KMS-11 (cell line): ENCODE measurements at regions not wholly inside any gene's neighbourhood (a gene's known extent, or its start where the extent isn't known, plus 50 kb on each side); places are given as distances from the start of the nearest gene placed in this dataset.

ENCODE experiments used
- H2AFZ ChIP-seq: fragments of 200-600 bp; sonication (generic); 2 replicates; pipeline ENCODE4 v1.6.1; 2016; ENCODE audit warnings: antibody characterized with exemption, mixed run types, low read depth
- H3K27ac ChIP-seq: fragments of 200-600 bp; sonication (generic); 2 replicates; pipeline ENCODE4 v1.6.1; 2016; ENCODE audit warnings: mild to moderate bottlenecking, mixed run types
- H3K27me3 ChIP-seq: fragments of 200-600 bp; sonication (generic); 2 replicates; pipeline ENCODE4 v1.6.1; 2017; ENCODE audit warnings: mild to moderate bottlenecking, low read depth, mixed run types, moderate library complexity; ENCODE audit not compliant: insufficient read depth
- H3K36me3 ChIP-seq: fragments of 200-600 bp; sonication (generic); 2 replicates; pipeline ENCODE4 v1.6.1; 2017; ENCODE audit warnings: mild to moderate bottlenecking, mixed run types; ENCODE audit not compliant: insufficient read depth
- H3K4me1 ChIP-seq: fragments of 200-600 bp; sonication (generic); 2 replicates; pipeline ENCODE4 v1.6.1; 2016; ENCODE audit warnings: mild to moderate bottlenecking, low read depth, mixed run types; ENCODE audit not compliant: poor library complexity, severe bottlenecking
- H3K4me2 ChIP-seq: fragments of 200-600 bp; sonication (generic); 2 replicates; pipeline ENCODE4 v1.7.0; 2016; ENCODE audit warnings: mild to moderate bottlenecking, mixed run types
- H3K4me3 ChIP-seq: fragments of 200-600 bp; sonication (generic); IDR thresholded peaks from 2 replicates; pipeline ENCODE4 v1.6.1; 2017; ENCODE audit warnings: low read depth, low read length, mixed read lengths; ENCODE audit not compliant: insufficient read depth
- H3K79me2 ChIP-seq: fragments of 200-600 bp; sonication (generic); 2 replicates; pipeline ENCODE4 v1.6.1; 2016; ENCODE audit warnings: low read depth, mixed run types; ENCODE audit not compliant: insufficient read depth
- H3K9ac ChIP-seq: fragments of 200-600 bp; sonication (generic); 2 replicates; pipeline ENCODE4 v1.6.1; 2016; ENCODE audit warnings: mild to moderate bottlenecking, mixed run types
- H4K20me1 ChIP-seq: fragments of 200-600 bp; sonication (generic); 2 replicates; pipeline ENCODE4 v1.6.1; 2016; ENCODE audit warnings: mild to moderate bottlenecking, mixed run types; ENCODE audit not compliant: insufficient read depth
- CTCF ChIP-seq: fragments of 200-600 bp; sonication (generic); conservative IDR thresholded peaks from 2 replicates; pipeline ENCODE4 v1.6.1; 2017; ENCODE audit warnings: low read depth, mild to moderate bottlenecking, antibody characterized with exemption, low read length, moderate library complexity, mixed read lengths

DNA sequence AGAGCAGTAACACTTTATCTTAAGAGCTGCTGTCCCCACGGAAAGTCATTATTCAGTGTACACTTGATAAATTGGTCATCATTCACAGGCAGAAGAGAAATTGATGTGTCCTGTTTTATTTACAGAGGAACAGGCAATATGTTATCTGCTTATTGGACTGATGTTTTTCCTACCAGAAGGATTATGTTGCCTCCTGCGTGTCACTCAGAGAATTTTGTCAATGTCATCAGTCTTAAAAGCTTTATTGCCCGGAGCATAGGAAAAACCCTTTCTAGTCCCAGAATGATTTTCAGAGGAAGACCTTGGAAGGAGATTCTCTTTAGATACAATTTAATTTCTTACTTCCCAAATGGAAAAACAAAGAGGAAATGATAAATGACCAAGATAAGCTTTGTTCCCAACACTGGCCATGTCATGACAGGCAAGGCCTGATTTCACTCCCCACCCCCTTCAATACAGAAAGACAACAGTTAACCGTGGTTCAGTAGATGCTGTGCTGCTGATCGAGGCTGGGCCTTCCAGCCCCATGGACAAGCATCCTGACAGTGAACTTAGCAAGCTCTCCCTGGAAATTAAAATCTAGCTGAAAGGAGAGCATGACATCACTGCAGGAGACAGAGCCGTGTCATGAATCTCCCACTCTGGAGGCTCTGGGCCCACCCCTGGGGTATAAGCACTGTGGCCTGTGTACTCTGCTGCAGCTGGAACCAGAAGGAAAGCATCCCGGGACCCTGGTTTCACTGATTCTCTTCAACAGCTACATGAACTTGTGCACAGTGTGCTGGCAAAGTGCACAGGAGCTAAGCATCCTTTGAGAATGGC is 118.8 kb upstream of the LYZL2 start:
- Histone ChIP-seq H4K20me1 (no peaks in the 10 kb centered on the region), H2AFZ (no peak overlapping the region), H3K4me2 (no peak overlapping the region), H3K9ac (no peak overlapping the region), H3K4me3 (no peak overlapping the region), H3K79me2 (no peaks in the 10 kb centered on the region), H3K27me3 (no peaks in the 10 kb centered on the region), H3K27ac (no peak overlapping the region), H3K36me3 (no peaks in the 10 kb centered on the region), H3K4me1 (no peaks in the 10 kb centered on the region)
- no peak for TF ChIP-seq CTCF

DNA sequence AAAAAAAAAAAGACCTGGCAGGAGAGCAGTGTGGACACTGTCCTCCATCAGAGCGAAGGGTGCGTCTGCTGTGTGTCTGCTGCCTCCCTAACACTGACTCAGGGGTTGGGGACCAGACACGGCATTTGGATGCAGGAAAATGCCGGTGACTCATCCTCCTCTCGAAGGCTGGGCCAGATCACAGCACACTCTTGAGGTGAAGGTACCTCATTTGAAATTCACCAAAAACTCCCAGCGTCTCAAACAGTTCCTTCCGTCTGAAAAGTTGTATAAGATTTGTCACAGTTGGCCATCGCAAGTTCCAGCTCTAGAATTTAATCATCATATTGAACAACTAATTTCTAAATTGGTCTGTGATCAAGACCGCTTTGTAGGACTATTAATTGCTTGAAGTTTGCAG is 118.1 kb upstream of the LYZL2 start:
- H3K9ac ChIP-seq: no peak overlapping the region
- no peaks in the 10 kb centered on the region for H3K4me1 ChIP-seq
- TF ChIP-seq CTCF: no peak
- no peaks in the 10 kb centered on the region for H3K79me2 ChIP-seq
- H3K36me3 ChIP-seq: no peaks in the 10 kb centered on the region
- no peaks in the 10 kb centered on the region for H3K27me3 ChIP-seq
- no peak overlapping the region for H2AFZ ChIP-seq
- H3K4me3 ChIP-seq: no peak overlapping the region
- H3K4me2 ChIP-seq: no peak overlapping the region
- H3K27ac ChIP-seq: no peak overlapping the region
- no peaks in the 10 kb centered on the region for H4K20me1 ChIP-seq

DNA sequence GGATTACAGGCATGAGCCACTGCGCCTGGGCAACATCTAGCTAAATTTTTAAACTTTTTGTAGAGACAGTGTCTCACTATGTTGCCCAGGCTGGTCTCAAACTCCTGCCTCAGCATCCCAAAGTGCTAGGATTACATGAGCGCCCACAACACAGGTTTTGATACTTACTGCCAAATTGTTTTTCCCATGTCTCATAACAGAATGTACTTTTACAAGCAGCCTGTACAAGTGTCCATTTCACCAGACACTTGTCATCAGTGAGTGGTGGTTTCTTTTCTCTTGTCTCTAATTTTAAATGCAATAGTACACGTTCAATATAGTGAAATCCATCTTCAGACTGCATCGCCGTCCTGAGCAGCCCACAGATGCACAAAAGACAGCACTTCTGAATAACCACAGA is 116.4 kb upstream of the LYZL2 start:
- H2AFZ ChIP-seq: no peak overlapping the region
- H3K9ac ChIP-seq: no peak overlapping the region
- no peak overlapping the region for H3K4me2 ChIP-seq
- H3K4me3 ChIP-seq: no peak overlapping the region
- no peak overlapping the region for H3K27ac ChIP-seq
- no peaks in the 10 kb centered on the region for H3K4me1 ChIP-seq
- no peak for TF ChIP-seq CTCF
- no peaks in the 10 kb centered on the region for H3K36me3 ChIP-seq
- H3K79me2 ChIP-seq: no peaks in the 10 kb centered on the region
- H4K20me1 ChIP-seq: no peaks in the 10 kb centered on the region
- H3K27me3 ChIP-seq: no peaks in the 10 kb centered on the region

GRCh38 chr10:30744106-30744505 is 114.6 kb upstream of the LYZL2 start:
- H3K36me3 ChIP-seq: no peaks in the 10 kb centered on the region
- no peaks in the 10 kb centered on the region for H3K4me1 ChIP-seq
- no peak overlapping the region for H3K9ac ChIP-seq
- no peak for TF ChIP-seq CTCF
- no peaks in the 10 kb centered on the region for H4K20me1 ChIP-seq
- no peaks in the 10 kb centered on the region for H3K79me2 ChIP-seq
- no peaks in the 10 kb centered on the region for H3K27me3 ChIP-seq
- no peak overlapping the region for H3K4me3 ChIP-seq
- H3K27ac ChIP-seq: no peak overlapping the region
- H3K4me2 ChIP-seq: no peak overlapping the region
- no peak overlapping the region for H2AFZ ChIP-seq
